ENCODE measurements at regions not wholly inside any gene's neighbourhood (a gene's known extent, or its start where the extent isn't known, plus 50 kb on each side); places are given as distances from the start of the nearest gene placed in this dataset.
"Not testable (repeated sequence)": the region's sequence is repeated elsewhere in the genome, so short reads cannot be mapped to it uniquely, and the experiment has no call there.

- DNase-seq (ENCODE audit: low read depth in 2 of 2), result no peak
Observed at GRCh38 chr2:193496786-193497185, 1302.1 kb upstream of the TMEFF2 start.

GRCh38 chr2:193482557-193482956 lies 1287.8 kb upstream of the TMEFF2 start:
- DNase-seq (ENCODE audit: low read depth in 2 of 2), result no peak

- no peak for DNase-seq (ENCODE audit: low read depth in 2 of 2)
Observed at GRCh38 chr2:193480187-193480586, 1285.5 kb upstream of the TMEFF2 start.

GRCh38 chr2:193476171-193476800 lies 1281.6 kb upstream of the TMEFF2 start:
- DNase-seq (ENCODE audit: low read depth in 2 of 2), result no peak

- no peak for DNase-seq (ENCODE audit: low read depth in 2 of 2)
Observed at GRCh38 chr2:193475038-193475437, 1280.3 kb upstream of the TMEFF2 start.

- no peak for DNase-seq (ENCODE audit: low read depth in 2 of 2)
Observed at GRCh38 chr2:193469251-193469650, 1274.5 kb upstream of the TMEFF2 start.

- no peak for DNase-seq (ENCODE audit: low read depth in 2 of 2)
Observed at GRCh38 chr2:193467276-193467987, 1272.7 kb upstream of the TMEFF2 start.

- DNase-seq (ENCODE audit: low read depth in 2 of 2), result no peak
Observed at GRCh38 chr2:193463011-193463410, 1268.3 kb upstream of the TMEFF2 start.

GRCh38 chr2:193462411-193462810 lies 1267.7 kb upstream of the TMEFF2 start:
- no peak for DNase-seq (ENCODE audit: low read depth in 2 of 2)

- no peak for DNase-seq (ENCODE audit: low read depth in 2 of 2)
Observed at GRCh38 chr2:193461431-193461934, 1266.8 kb upstream of the TMEFF2 start.

GRCh38 chr2:193446967-193447366 lies 1252.2 kb upstream of the TMEFF2 start:
- no peak for DNase-seq (ENCODE audit: low read depth in 2 of 2)

GRCh38 chr2:193442293-193442692 lies 1247.6 kb upstream of the TMEFF2 start:
- no peak for DNase-seq (ENCODE audit: low read depth in 2 of 2)

- no peak for DNase-seq (ENCODE audit: low read depth in 2 of 2)
Observed at GRCh38 chr2:193428336-193428818, 1233.6 kb upstream of the TMEFF2 start.

- DNase-seq (ENCODE audit: low read depth in 2 of 2), result not testable (repeated sequence)
Observed at GRCh38 chr2:193412368-193412767, 1217.6 kb upstream of the TMEFF2 start.

GRCh38 chr2:193409951-193410350 lies 1215.2 kb upstream of the TMEFF2 start:
- no peak for DNase-seq (ENCODE audit: low read depth in 2 of 2)

- DNase-seq (ENCODE audit: low read depth in 2 of 2), result no peak
Observed at GRCh38 chr2:193382583-193382982, 1187.8 kb upstream of the TMEFF2 start.

- DNase-seq (ENCODE audit: low read depth in 2 of 2), result no peak
Observed at GRCh38 chr2:193377789-193378188, 1183.1 kb upstream of the TMEFF2 start.

GRCh38 chr2:193373120-193373519 lies 1178.4 kb upstream of the TMEFF2 start:
- no peak for DNase-seq (ENCODE audit: low read depth in 2 of 2)

GRCh38 chr2:193371200-193371599 lies 1176.5 kb upstream of the TMEFF2 start:
- DNase-seq (ENCODE audit: low read depth in 2 of 2), result no peak

GRCh38 chr2:193368615-193369014 lies 1173.9 kb upstream of the TMEFF2 start:
- no peak for DNase-seq (ENCODE audit: low read depth in 2 of 2)

- DNase-seq (ENCODE audit: low read depth in 2 of 2), result no peak
Observed at GRCh38 chr2:193357508-193357907, 1162.8 kb upstream of the TMEFF2 start.

GRCh38 chr2:193352665-193353242 lies 1158.0 kb upstream of the TMEFF2 start:
- not testable (repeated sequence) for DNase-seq (ENCODE audit: low read depth in 2 of 2)

GRCh38 chr2:193350509-193350908 lies 1155.8 kb upstream of the TMEFF2 start:
- DNase-seq (ENCODE audit: low read depth in 2 of 2), result no peak
